DMS153 treated with DMSO at 0.1 percent for 48 hours (cell line): ENCODE measurements at regions not wholly inside any gene's neighbourhood (a gene's known extent, or its start where the extent isn't known, plus 50 kb on each side); places are given as distances from the start of the nearest gene placed in this dataset.

ENCODE experiments used
- DNase-seq: peaks from one replicate; lab custom pipeline; 2025; ENCODE audit not compliant: unreplicated experiment; lab: John Stamatoyannopoulos, UW

DNA sequence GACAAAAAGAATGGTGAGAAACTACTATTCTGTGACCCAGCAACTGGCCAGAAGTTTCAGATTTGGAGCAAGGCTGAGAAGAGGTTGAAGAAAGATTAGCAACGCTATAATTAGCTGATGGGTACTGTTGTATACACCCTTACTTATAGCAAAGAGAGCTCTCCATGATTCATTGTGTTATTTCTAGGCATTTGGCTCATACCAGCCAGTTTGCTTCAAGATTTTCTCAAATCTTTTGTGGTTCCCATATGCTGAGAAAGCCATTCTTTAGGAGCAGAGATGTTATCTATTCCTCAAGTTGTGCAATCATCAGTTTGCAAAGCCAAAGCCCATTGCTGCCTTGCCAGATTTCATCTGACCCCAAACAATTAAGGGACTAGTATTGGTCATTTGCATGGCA, 179.4 kb downstream of the ETS1 start:
- DNase-seq: no peak

GRCh38 chr11:128405714-128406662, 181.4 kb downstream of the ETS1 start:
- DNase-seq: no peak

DNA sequence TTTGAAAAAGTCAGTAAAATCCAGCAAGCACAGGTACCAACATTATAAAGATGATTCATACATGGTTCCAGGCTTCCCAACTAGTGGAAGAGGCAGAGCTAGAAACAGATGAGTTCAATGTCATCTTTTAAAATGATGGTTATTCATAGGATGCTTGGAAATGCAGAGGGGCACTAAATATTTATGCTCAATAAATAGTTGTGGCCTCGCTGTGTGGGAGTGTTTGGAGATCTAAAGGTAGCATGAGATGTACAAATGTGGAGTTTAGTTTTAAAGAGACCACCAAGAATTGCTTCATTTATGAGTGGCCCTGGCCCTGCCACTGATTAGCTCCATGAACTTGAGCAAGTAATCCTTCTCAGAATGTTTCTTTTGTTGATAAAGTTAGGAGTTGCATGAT, 182.2 kb downstream of the ETS1 start:
- DNase-seq: no peak

- DNase-seq: no peak
These were observed 182.9 kb downstream of the ETS1 start for GRCh38 chr11:128404437-128404836.

GRCh38 chr11:128400382-128401203, 186.8 kb downstream of the ETS1 start:
- no peak for DNase-seq

DNA sequence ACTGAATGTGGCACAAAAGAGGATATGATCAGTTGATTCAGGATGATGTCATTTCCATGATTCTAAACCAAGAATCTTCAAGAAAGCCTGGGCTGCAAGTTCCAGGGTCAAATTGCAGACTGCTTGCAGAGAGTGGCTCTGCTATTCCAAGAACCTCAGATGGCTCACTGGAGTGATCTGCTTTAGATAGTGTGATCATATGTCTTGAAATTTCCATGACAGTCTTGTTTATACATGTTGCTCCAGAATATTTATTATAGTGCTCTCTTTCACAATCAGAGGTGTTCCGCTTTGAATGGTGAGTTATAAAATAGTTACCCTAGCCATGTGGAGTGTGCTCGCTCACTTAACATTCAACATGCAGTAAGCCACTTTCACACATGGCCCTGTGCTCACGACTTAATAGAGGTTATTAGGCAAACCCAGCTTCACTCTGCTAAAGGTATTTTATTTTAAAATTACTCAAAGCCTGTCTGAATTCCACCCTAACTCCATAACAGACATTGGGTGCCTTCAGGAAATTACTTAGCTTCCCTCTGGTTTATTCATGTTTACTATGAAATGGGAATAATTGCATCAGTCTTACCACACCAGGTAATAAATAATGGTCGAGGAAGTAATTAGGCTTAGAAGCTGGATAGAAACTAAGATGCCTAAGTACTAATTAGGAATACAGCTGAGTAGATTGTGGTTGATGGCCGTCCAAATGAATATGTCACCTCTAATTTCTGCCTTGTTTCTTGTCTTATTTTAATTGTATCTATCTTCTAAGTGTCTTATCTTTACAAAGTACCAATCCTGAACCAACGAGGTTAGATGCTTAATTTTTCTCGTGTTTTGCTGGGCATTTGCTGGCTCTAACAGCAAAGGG, 187.9 kb downstream of the ETS1 start:
- no peak for DNase-seq

DNA sequence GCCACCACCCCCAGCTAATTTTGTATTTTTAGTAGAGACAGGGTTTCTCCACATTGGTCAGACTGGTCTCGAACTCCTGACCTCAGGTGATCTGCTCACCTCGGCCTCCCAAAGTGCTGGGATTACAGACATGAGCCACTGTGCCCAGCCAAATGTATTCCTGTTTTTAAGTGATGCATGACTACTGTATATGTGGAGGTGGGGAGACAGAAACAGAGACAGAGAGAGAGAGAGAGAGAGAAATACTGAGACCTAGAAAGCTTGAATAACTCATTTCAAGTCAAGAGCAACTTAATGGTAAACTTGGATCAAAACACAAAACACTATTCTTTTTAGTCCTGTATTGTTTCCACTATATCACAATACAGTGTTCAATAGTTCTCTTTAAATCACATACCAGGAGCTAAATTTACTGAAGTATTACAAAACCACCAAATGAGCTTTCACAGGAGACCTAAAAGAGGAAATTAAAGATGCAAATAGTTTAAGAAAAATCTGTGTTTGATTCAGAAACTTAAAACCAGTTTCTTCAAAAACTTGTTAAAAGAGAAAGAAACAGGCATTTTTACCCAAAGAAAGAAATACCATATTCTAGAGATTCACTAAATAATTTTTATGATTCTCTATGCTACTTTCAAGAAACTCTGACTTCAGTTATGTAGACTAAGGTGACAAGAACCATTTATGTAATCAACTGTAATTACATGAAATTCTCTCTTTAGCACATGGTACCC, 188.7 kb downstream of the ETS1 start:
- DNase-seq: no peak

- no peak for DNase-seq
These were observed 190.0 kb downstream of the ETS1 start for GRCh38 chr11:128397362-128397761.

DNA sequence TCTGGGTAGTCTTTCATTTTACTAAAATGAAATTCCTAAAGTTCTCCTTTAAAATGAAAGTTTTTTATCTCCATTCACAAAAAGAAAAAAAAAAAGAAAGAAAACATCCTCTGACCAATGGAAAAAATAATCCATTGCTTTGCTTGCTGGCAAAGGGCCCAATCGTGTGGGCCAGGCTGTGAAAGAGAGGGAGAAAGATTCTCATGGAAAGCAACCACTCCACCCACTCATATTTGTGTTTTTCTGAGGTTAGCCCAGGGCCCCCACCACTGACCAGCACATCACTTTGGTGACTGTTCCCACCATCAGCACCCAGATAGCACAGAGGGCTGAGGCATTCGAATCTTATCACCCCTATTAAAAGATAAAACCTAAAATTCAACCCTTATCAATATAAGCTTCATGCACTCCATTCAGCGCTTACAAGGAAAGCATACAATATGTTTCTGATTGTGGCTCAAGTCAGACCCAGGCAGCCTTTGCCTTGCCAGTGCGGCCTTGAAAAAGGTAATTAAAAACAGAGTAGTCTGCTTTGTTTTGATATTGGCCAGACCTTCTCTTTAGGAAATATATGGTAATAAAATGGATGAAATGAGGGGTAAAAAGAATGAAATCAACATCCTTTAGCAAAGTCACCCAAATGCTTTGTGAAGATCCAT, 192.8 kb downstream of the ETS1 start:
- DNase-seq: no peak

- DNase-seq: no peak
These were observed 195.1 kb downstream of the ETS1 start for GRCh38 chr11:128392259-128392658.

DNA sequence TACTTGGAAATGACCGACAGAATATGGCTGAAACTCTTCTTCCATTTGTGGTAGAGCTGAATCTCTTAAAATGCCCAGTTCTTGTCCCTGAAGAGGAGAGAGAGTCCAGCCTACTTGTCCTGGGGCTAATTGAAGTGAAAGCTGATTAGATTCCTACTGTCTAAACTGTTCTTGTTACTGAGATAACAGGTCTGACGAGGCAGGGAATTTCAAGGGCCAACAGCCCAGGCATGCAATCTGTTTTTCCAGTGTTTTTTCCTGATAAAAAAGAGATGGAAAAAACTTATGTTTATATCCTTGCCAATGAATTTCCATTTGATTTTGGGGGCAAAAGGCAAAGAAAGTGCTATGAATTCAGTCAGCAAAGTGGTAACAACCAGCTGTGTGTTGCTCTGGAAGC, 195.5 kb downstream of the ETS1 start:
- DNase-seq: no peak

DNA sequence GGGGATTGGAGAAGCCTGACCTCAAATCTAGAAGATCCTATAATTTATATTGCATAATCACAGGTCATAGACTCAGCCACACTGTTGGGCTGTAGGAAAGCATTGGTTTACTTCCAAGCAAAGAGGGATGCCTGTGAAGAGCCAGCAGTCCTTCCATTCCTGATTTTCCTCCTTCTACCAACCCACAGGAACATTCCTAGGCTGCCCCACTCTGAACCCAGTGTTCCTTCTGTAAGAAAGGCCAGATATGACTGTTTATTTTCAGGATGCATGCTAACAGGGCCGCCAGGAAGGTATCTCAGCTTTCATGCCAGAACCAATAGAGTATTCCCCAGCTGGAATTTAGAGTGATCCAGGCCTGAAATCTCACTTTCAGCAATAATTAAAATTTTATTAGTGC, 197.1 kb downstream of the ETS1 start:
- DNase-seq: no peak

DNA sequence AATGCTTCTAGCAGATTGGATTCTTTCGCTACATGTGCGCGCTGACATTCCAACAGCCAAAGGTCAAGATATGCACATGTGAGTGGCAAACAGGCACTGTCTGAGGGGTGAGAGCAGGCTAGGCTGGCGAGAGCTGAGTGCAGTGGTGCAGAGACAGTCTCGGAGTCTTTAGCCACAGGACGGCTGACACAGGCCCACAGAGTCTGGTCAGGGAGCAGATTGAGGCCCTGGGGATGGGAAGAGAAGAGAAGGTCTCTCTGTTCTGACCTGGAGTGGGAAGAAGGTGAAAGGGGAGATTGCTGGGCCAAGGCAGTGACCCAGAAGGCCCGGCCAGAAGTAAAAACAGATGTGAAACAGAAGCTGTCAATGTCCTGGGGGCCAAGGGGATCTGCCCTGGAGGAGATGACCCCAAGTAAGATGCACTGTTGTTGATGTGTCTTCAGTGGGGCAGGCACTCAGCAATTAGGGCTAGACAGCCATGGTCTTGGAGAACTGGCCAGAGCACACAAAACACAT, 197.8 kb downstream of the ETS1 start:
- DNase-seq: no peak

DNA sequence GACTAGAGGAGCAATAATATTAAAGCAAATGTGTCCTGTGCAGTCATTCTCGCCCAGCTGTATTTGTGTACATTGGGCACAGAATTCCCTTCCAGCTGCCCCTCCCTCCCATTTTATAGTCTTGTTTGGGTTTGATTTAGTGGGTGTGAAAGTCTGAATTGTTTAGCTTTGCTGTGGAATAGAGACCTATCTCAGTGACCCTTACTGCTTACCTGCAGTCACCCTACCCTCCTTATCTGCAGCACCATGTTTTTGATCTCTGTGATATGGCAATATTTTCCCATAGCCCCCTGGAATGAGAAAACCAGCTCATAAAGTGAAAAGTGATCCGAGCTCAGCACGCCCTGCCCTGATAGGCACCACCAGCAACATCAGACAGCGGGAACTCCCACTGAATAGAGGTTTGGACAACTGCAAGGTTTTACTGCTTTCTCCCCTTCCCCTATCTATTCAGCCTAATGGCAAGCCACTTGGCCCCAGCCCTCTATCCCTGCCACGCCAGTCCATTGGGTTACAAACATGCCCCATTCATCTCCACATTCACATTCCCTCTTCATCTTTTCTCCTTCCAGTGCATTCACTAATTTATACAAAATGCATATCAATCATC, 199.0 kb downstream of the ETS1 start:
- DNase-seq: no peak

- no peak for DNase-seq
These were observed 207.5 kb downstream of the ETS1 start for GRCh38 chr11:128379587-128380580.

GRCh38 chr11:128375961-128376360, 211.4 kb downstream of the ETS1 start:
- DNase-seq: no peak

GRCh38 chr11:128374026-128374425, 213.3 kb downstream of the ETS1 start:
- no peak for DNase-seq

DNA sequence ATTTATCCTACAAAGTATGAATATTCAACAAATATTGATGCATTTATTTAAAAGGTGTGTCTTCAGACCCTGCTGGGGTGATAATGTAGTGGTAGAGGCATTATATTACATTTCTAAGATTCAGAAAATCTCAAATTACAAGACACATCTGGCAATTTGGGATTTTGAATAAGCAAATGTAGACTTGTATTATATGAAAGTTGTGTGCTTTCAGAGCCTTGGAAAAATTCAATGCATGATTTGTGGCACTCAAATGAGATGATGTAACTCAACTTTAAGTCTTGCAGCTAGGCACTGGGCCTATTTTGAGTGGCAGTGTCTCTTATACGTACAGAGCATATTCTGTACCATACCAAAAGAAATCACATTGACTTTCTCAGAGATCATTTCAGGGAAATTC, 214.4 kb downstream of the ETS1 start:
- no peak for DNase-seq
